GM19467 (cell line): ENCODE measurements at regions not wholly inside any gene's neighbourhood (a gene's known extent, or its start where the extent isn't known, plus 50 kb on each side); places are given as distances from the start of the nearest gene placed in this dataset.

Source experiments
- ATAC-seq: cut with Tn5 transposase; IDR thresholded peaks from one replicate; pipeline ENCODE4 v1.9.1; 2021; ENCODE audit warnings: mild to moderate bottlenecking, moderate library complexity; ENCODE audit not compliant: unreplicated experiment

DNA sequence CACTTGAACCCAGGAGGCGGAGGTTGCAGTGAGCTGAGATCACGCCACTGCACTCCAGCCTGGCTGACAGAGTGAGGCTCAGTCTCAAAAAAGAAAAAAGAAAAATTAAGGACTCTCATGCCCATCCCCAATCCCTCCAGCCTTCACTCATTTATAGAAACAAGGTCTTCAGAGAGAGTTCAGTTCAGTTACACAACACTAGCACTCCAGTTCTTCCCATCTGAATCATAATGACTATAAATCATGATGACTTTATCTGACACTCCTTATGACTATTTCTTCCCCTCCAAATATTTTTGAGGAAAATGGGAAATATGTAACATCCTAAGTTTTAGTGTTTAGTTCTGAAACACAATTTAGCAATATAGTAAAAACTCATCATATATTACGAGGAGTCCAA lies 107.4 kb upstream of the LSM8 start:
- ATAC-seq: no peak

DNA sequence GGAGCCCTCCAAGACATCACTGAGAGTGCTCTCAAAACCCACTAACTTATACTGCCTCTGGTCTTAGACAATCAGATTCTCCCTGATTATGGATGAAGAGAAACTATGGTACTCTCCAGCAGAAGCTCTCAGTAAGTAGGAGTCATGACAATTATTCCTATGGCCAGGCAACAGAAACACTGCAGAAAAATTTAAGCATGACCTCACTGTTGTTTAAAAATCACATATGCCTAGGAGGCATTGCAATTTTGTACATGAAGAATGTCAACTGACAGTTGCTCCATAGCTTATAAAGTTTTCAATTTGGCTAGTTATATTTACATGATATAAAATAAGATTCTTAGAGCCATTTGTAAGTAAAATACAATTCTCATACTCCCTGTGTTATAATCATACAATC lies 105.9 kb upstream of the LSM8 start:
- no peak for ATAC-seq

- no peak for ATAC-seq
These were observed 104.6 kb upstream of the LSM8 start for GRCh38 chr7:118079369-118079768.

DNA sequence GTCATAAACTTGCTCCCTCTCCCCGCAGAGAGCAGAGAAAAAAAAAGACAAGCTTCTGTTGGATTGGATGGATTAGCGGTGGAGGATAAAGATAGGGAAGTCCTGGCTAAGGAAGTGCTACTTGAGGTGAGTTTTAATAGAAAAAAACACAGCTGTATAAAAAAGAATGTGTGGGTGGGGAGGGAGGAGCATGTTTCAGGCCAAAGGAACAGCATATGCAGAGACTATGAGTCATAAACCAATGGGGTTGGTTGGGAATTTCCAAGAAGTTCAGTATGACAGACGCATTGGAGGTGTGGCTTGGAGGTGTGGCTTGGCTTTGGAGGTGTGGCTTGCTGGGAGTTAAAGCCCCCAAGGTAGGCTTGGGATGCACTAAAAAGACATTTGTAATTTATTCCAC lies 103.0 kb upstream of the LSM8 start:
- peak; percentile 83 for ATAC-seq

- ATAC-seq: no peak
These were observed 101.5 kb upstream of the LSM8 start for GRCh38 chr7:118082506-118082905.

DNA sequence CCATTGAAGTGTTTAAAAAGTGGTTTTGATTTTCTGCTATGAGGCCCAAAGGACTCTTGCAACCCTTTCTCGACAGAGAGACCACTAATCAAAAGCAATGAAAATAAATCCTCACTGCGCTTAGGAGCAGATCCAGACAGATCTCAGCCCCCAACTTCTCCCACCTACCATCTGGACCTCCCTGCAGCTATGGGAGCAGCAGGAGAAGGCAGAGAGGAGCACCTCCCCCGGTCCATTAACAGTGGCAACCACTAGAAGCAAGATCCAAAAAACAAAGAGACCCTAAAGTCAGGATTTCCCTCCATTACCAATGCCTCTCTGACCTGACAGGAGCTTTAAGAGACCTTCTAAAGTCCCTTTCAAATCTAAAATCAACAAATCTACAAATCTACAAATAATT lies 99.0 kb upstream of the LSM8 start:
- no peak for ATAC-seq

DNA sequence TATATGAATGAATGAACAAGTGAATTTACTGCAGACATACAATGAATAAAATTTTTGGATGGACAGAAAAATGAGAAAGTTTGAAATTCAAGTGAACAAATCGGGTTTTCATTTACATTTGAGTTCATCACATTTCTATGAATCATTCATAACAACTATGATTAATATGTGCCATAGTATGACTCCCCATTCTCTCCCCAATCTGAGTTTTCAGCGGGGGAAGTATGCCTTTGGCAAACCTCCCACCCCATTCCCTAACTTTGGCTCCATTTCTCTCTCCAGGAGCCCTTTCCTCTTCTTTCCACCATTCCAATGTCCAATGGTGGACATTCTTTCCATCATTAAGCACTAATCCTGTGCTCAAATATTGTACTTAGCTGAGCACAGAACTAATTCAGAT lies 96.8 kb upstream of the LSM8 start:
- ATAC-seq: no peak

DNA sequence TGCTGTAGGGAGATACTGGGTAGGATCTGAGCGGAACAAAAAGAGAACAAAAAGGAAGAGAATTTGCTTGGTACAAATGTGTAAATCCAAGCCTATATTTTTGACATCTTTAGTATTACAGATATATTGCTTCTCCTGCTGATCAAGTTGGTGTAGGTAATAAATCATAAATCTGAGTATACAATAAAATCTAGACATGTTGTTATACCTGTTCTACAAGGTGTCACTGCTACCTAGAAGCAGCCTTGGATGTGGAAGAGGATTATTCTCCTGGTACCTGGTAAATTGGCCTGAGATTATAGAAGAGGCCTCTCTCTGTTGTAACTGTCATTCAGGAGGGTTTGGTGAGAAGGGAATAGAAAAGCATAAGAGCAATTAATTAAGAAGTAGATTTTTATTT lies 89.9 kb upstream of the LSM8 start:
- ATAC-seq: no peak

GRCh38 chr7:118104812-118105441 lies 79.0 kb upstream of the LSM8 start:
- no peak for ATAC-seq

- no peak for ATAC-seq
These were observed 74.4 kb upstream of the LSM8 start for GRCh38 chr7:118109607-118110006.

DNA sequence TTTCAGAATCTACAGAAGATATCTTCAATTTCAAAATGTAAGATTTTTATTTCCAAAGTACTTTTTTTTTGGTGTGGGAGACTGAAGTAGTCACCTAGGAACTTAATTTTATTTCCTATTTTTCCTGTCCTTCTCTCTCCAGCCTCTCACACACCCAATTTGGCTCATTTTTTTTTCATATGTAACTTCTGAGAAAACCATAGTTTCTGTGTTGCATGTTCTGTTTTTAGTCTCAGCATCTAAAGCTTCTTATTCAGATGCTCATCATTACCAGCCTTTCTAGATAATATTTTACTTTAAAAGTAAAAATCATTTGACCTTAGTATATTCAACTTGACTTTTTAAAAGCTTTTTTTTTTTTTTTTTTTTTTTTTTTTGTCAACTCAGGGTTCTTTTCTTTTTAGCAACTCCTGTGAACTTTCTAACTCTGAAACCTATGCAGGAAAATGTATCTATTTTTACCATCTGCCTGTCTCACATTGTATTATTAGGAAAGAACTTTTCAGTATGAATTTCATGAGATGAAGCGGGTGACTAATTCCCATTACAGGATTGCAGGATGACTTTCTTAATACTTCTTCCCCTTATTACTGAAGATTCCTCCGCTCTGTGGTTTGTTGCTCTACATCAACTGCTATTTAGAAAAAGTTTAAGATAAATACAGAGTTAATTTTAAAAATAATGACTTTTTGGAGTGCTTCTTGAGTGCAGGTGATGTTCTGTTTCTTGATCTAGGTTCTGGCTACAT lies 73.6 kb upstream of the LSM8 start:
- ATAC-seq: no peak

GRCh38 chr7:118111347-118111746 lies 72.6 kb upstream of the LSM8 start:
- ATAC-seq: no peak

DNA sequence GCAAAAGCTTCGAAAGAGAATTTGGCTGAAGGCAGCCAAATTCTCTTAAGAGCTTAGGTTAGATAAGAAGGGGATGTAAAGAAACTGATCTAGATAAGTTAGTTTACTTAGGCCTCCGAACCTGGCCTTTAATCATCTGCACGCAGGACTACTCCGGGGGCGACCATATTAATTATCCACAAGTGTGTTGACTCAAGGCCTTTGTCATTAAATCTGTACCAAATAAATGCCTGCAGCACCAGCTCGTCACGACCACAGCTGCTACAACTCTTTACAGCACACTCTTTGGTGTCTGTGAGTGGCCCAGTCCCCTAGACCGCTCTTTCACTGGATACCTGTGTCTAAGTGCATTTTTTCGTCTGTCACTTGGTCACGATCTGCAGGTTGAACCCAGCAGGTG lies 69.8 kb upstream of the LSM8 start:
- ATAC-seq: no peak

DNA sequence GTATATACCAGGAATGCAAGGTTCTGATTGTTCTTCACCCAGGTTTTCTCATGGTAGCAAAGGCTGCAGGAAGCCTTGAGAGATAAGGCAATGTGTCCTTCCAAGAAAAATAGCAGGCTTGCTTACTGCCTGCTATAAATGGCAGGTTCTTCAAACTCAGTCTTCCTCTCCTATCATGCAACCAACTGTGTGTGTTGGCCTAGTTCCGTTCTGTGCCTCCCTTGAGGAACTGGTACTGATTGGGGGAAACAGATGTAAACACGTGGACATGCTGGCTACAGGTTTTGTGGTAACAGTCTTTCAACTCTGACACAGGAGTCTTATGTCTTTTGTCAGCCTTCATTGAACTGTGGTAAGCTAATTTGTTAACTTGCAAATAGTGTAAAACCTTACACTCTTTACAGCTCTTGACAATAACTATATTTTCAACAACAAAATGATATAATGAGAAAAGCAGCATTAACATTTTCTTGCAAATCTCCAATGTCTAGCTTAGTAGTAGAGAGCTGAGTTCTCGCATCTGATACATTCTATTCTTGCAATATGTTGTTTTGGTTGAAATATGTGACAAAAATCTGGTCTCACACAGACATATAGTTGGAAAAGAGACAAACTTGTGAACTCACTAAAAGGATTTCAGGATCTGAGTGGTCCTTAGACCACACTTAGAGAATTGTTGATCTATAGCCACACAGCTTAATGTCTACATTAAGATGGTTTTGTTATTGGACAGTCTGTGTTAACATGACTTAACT lies 54.7 kb upstream of the LSM8 start:
- no peak for ATAC-seq

DNA sequence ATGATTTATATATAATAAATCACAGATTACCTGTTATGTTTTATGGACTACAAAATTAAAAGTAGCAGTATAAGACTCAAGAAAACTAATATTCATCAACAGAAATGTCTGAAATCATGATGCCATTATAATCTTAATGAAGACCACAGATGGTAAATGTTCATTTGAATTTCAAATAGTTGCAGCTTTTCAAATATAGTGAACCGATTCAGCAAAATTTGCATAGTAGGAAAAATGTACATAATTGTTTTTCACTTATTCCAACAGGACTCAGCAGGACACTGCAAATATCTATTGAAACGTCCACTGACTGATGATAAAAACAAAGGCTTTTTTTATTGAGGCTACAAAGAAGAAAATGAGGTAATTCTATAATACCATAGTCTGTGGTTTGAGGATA lies 51.2 kb upstream of the LSM8 start:
- no peak for ATAC-seq
